ENCODE measurements at regions not wholly inside any gene's neighbourhood (a gene's known extent, or its start where the extent isn't known, plus 50 kb on each side); places are given as distances from the start of the nearest gene placed in this dataset.

- no peak for TF ChIP-seq CTCF (IDR thresholded peaks at IDR 0.05)
- TF ChIP-seq ZFX (IDR thresholded peaks at IDR 0.05; ENCODE audit: borderline replicate concordance), result no peak
Measured at GRCh38 chr4:127055357-127055756, 577.4 kb upstream of the INTU start.

Measured in 22Rv1 (cell line).